Neural progenitor cell (in vitro differentiated cells): ENCODE measurements at regions not wholly inside any gene's neighbourhood (a gene's known extent, or its start where the extent isn't known, plus 50 kb on each side); places are given as distances from the start of the nearest gene placed in this dataset.

Source experiments
- DNase-seq: peaks from one replicate; pipeline ENCODE4 v3.0.0-alpha.2; 2016; ENCODE audit warnings: low spot score
- H2AFZ ChIP-seq: fragments of 200-600 bp; sonication (generic); replicated peaks from 2 replicates; pipeline ENCODE4 v1.6.1; 2016; ENCODE audit warnings: antibody characterized with exemption
- H3F3A ChIP-seq: fragments of 200-600 bp; sonication (generic); 2 replicates; pipeline ENCODE4 v1.6.1; 2016; ENCODE audit warnings: antibody characterized with exemption, low read depth
- H3K27ac ChIP-seq: fragments of 200-600 bp; sonication (generic); 2 replicates; pipeline ENCODE4 v1.5.1; 2016; ENCODE audit warnings: mild to moderate bottlenecking
- H3K27me3 ChIP-seq: fragments of 200-600 bp; sonication (generic); 2 replicates; pipeline ENCODE4 v1.6.1; 2016; ENCODE audit warnings: mild to moderate bottlenecking, moderate library complexity
- H3K36me3 ChIP-seq: fragments of 200-600 bp; sonication (generic); 2 replicates; pipeline ENCODE4 v1.5.1; 2016
- H3K4me1 ChIP-seq: fragments of 200-600 bp; sonication (generic); 2 replicates; pipeline ENCODE4 v1.6.1; 2016; ENCODE audit warnings: mixed run types
- H3K4me2 ChIP-seq: fragments of 200-600 bp; sonication (generic); 2 replicates; pipeline ENCODE4 v1.6.1; 2016
- H3K4me3 ChIP-seq: fragments of 200-600 bp; sonication (generic); 2 replicates; pipeline ENCODE4 v1.5.1; 2016
- H3K79me2 ChIP-seq: fragments of 200-600 bp; sonication (generic); 2 replicates; pipeline ENCODE4 v1.6.1; 2016; ENCODE audit warnings: low read depth
- H3K9ac ChIP-seq: fragments of 200-600 bp; sonication (generic); 2 replicates; pipeline ENCODE4 v1.6.1; 2016
- H3K9me3 ChIP-seq: fragments of 200-600 bp; sonication (generic); 2 replicates; pipeline ENCODE4 v1.5.1; 2016; ENCODE audit warnings: low read depth
- H4K20me1 ChIP-seq: fragments of 200-600 bp; sonication (generic); 2 replicates; pipeline ENCODE4 v1.6.1; 2016; ENCODE audit warnings: low read depth
- H3K27ac Mint-ChIP-seq: 3 replicates; pipeline ENCODE4 v1.8.0; 2021; ENCODE audit warnings: mixed read lengths
- H3K27me3 Mint-ChIP-seq: 2 replicates; pipeline ENCODE4 v1.8.0; 2022; ENCODE audit warnings: low read depth, mild to moderate bottlenecking, inconsistent platforms, moderate library complexity, mixed read lengths; ENCODE audit not compliant: insufficient read depth
- H3K36me3 Mint-ChIP-seq: 3 replicates; pipeline ENCODE4 v1.8.0; 2021; ENCODE audit warnings: mixed read lengths
- H3K4me1 Mint-ChIP-seq: 3 replicates; pipeline ENCODE4 v1.8.0; 2021; ENCODE audit warnings: mixed read lengths
- H3K4me3 Mint-ChIP-seq: 3 replicates; pipeline ENCODE4 v1.8.0; 2021; ENCODE audit warnings: mild to moderate bottlenecking, moderate library complexity, mixed read lengths
- H3K9me3 Mint-ChIP-seq: 3 replicates; pipeline ENCODE4 v1.8.0; 2020; ENCODE audit warnings: mixed read lengths
- EZH2 ChIP-seq: fragments of 200-600 bp; sonication (generic); IDR thresholded peaks from 2 replicates; pipeline ENCODE4 v1.6.1; 2017; ENCODE audit warnings: antibody characterized with exemption, mild to moderate bottlenecking, moderate library complexity
- EZH2phosphoT487 ChIP-seq: fragments of 200-600 bp; sonication (generic); IDR thresholded peaks from 2 replicates; pipeline ENCODE4 v1.6.1; 2017; ENCODE audit warnings: antibody characterized with exemption
- TF ChIP-seq, protein P1 (sequence below): fragments of 200-600 bp; sonication (generic); IDR thresholded peaks from 2 replicates; pipeline ENCODE4 v1.5.1; 2017; ENCODE audit warnings: antibody characterized with exemption, mild to moderate bottlenecking

DNA sequence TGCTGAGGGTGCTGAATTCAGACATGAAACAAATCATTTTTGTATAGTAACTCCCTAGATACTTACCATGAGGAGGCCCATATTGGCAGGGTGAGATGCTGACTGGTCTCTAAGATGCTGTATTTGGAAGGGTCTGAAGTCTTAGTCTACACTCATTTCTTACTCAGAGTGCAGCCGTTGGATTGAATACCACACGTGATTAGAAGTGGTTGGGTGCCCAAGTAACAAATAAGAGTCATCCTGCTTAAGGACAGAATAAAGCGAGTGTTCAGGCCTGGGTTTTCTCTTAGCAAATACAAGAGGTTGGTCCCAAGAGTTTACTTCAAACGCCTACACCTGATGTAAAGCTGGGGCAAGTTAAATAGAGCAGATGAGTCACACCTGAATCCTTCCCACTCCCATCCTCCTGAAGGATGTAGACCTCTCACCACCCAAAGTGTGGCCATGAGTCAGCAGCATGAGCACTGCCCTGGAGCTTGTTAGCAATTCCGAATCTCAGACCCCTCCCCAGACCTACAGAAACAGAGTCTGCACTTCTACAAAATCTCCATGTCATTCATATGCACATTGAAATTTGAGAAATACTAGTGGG, 284.6 kb upstream of the CDH5 start:
- no peak overlapping the region for H3K4me3 Mint-ChIP-seq
- peaks cover 3% of the 10 kb centered on the region for H3K4me1 Mint-ChIP-seq
- Histone ChIP-seq H2AFZ (no peak overlapping the region), H3K4me2 (no peak overlapping the region), H3K4me1 (no peaks in the 10 kb centered on the region), H3K79me2 (no peaks in the 10 kb centered on the region), H3K9me3 (no peaks in the 10 kb centered on the region), H3K9ac (no peak overlapping the region), H3K4me3 (no peak overlapping the region), H3K27ac (no peak overlapping the region), H3K27me3 (no peaks in the 10 kb centered on the region), H4K20me1 (no peaks in the 10 kb centered on the region), H3K36me3 (no peaks in the 10 kb centered on the region), H3F3A (no peaks in the 10 kb centered on the region)
- TF ChIP-seq EZH2 (no peak), EZH2phosphoT487 (no peak)
- TF ChIP-seq, protein P1, sequence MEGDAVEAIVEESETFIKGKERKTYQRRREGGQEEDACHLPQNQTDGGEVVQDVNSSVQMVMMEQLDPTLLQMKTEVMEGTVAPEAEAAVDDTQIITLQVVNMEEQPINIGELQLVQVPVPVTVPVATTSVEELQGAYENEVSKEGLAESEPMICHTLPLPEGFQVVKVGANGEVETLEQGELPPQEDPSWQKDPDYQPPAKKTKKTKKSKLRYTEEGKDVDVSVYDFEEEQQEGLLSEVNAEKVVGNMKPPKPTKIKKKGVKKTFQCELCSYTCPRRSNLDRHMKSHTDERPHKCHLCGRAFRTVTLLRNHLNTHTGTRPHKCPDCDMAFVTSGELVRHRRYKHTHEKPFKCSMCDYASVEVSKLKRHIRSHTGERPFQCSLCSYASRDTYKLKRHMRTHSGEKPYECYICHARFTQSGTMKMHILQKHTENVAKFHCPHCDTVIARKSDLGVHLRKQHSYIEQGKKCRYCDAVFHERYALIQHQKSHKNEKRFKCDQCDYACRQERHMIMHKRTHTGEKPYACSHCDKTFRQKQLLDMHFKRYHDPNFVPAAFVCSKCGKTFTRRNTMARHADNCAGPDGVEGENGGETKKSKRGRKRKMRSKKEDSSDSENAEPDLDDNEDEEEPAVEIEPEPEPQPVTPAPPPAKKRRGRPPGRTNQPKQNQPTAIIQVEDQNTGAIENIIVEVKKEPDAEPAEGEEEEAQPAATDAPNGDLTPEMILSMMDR, result no peak
- no peaks in the 10 kb centered on the region for H3K9me3 Mint-ChIP-seq
- DNase-seq, result no peak
- H3K27me3 Mint-ChIP-seq, result peaks cover 2% of the 10 kb centered on the region
- H3K36me3 Mint-ChIP-seq, result no peaks in the 10 kb centered on the region
- no peak overlapping the region for H3K27ac Mint-ChIP-seq

DNA sequence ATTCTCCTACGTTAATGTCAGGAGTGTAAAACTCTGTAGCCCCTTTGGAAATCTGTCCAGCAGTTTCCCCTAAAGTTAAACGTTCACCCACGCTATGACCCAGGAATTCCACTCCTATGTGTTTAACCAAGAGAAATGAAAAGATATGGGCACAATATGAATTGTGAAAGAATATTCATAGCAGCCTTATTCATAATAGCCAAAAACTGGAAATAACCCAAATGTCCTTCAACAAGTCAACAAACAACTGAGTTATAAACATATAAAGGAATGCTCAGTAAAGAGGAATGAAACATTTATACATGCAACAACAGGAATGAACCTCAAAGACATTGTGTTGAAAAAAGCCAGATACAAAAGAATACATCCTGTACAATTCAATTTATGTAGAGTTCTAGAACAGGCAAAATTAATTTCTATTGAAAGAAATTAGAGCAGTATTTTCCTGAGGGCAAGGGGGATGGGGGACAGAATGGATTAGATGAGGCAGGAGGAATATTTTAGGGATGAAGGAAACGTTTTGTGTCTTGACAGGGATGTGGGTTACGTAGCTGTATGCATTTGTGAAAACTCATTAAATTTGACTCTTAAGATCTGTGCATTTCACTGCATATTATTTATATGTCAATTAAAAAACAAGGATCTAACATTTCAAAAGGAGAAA, 286.7 kb upstream of the CDH5 start:
- H3K4me3 ChIP-seq, result no peak overlapping the region

DNA sequence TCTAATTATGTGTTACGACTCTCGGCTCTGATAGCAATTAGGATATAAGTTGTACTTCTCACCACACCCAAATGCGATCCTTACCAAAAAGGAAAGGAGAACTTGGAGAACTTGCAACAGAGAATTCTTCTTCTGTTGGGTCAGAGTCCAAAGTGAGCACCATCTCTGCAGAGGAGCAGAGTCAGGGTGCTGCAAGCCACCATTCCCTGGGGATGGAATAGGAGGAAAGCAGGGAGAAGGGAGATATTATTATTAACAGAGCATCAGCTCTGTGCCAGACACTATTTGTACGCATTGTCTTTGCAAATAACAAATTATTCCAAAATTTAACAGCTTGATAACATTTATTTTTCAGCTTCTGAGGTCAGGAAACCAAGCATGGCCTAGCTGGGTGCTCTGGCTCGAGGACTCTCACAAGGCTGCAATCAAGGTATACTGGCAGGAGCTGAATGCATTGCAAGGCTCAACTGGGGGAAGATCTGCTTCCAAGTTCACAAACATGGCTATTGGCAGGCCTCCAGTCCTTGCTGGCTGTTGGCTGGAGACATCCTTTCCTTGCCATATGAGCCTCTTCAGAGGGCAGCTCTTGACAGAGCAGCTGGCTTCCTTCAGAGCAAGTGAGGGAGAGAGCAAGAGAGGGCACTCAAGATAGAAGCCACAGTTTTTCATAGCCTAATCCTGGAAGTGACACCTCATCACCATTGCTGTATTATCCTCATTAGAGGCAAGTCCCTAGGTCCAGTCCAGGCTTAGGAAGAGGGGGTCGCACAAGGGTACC, 296.2 kb upstream of the CDH5 start:
- H3K27me3 ChIP-seq, result no peaks in the 10 kb centered on the region
- H3K4me3 ChIP-seq, result no peak overlapping the region

More for the DNA sequence above, 286.7 kb upstream of the CDH5 start:
- no peak for DNase-seq
- no peak overlapping the region for H3K9ac ChIP-seq
- H3K27me3 Mint-ChIP-seq, result no peaks in the 10 kb centered on the region
- no peaks in the 10 kb centered on the region for H3K9me3 Mint-ChIP-seq
- H3K4me1 Mint-ChIP-seq, result peaks cover 3% of the 10 kb centered on the region
- no peaks in the 10 kb centered on the region for H3K79me2 ChIP-seq
- no peaks in the 10 kb centered on the region for H3K9me3 ChIP-seq
- no peak overlapping the region for H2AFZ ChIP-seq
- no peaks in the 10 kb centered on the region for H3K36me3 Mint-ChIP-seq
- H4K20me1 ChIP-seq, result no peaks in the 10 kb centered on the region
- H3K27ac ChIP-seq, result no peak overlapping the region
- no peak overlapping the region for H3K27ac Mint-ChIP-seq
- TF ChIP-seq EZH2 (no peak), EZH2phosphoT487 (no peak)
- TF ChIP-seq, protein P1, result no peak
- no peaks in the 10 kb centered on the region for H3K36me3 ChIP-seq
- H3K4me3 Mint-ChIP-seq, result no peak overlapping the region
- no peaks in the 10 kb centered on the region for H3K4me1 ChIP-seq
- H3F3A ChIP-seq, result no peaks in the 10 kb centered on the region
- no peaks in the 10 kb centered on the region for H3K27me3 ChIP-seq
- no peak overlapping the region for H3K4me2 ChIP-seq

More for the DNA sequence above, 296.2 kb upstream of the CDH5 start:
- H3K36me3 ChIP-seq, result no peaks in the 10 kb centered on the region
- H3K27ac Mint-ChIP-seq, result no peak overlapping the region
- no peak for TF ChIP-seq EZH2
- TF ChIP-seq, protein P1, result no peak
- TF ChIP-seq EZH2phosphoT487, result no peak
- no peak overlapping the region for H3K4me2 ChIP-seq
- H3K9ac ChIP-seq, result no peak overlapping the region
- peaks cover 11% of the 10 kb centered on the region for H3K4me1 Mint-ChIP-seq
- H4K20me1 ChIP-seq, result no peaks in the 10 kb centered on the region
- no peaks in the 10 kb centered on the region for H3F3A ChIP-seq
- no peaks in the 10 kb centered on the region for H3K79me2 ChIP-seq
- peaks cover 19% of the 10 kb centered on the region for H3K9me3 Mint-ChIP-seq
- H3K27ac ChIP-seq, result no peak overlapping the region
- no peak overlapping the region for H2AFZ ChIP-seq
- H3K9me3 ChIP-seq, result no peaks in the 10 kb centered on the region
- peaks cover 2% of the 10 kb centered on the region for H3K4me1 ChIP-seq
- H3K4me3 Mint-ChIP-seq, result no peak overlapping the region
- peaks cover 4% of the 10 kb centered on the region for H3K27me3 Mint-ChIP-seq
- H3K36me3 Mint-ChIP-seq, result no peaks in the 10 kb centered on the region
- no peak for DNase-seq
